NCI-H128 (cell line): ENCODE measurements at regions not wholly inside any gene's neighbourhood (a gene's known extent, or its start where the extent isn't known, plus 50 kb on each side); places are given as distances from the start of the nearest gene placed in this dataset.

Experiments used
- DNase-seq: peaks from one replicate; lab custom pipeline; 2025; ENCODE audit not compliant: unreplicated experiment; lab: John Stamatoyannopoulos, UW

- DNase-seq = no peak
Observed at GRCh38 chr1:88043834-88044233, 640.2 kb upstream of the PKN2 start.

DNA sequence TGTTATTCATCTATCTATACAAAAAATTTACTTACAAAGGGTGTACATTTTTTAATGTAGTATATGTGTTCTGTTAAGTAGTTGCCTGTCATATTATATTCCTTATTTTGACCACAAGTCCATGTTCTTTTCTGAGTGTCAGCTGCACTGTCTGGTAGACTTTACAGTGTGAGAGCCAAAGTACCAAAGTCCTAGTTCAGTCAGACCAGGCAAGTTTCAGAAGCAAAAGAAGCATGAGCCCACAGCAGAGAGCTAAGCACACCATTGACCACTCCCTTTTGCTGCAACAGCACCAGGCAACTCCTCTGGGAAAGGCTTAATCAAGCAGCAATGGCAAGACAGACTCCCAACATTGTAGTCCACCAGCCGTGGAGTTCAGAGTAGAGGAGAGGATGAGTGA, 631.9 kb upstream of the PKN2 start:
- DNase-seq = no peak

- DNase-seq = no peak
Observed at GRCh38 chr1:88053065-88053464, 631.0 kb upstream of the PKN2 start.

- DNase-seq = no peak
Observed at GRCh38 chr1:88056881-88057280, 627.2 kb upstream of the PKN2 start.

- no peak for DNase-seq
Observed at GRCh38 chr1:88058205-88058604, 625.9 kb upstream of the PKN2 start.

DNA sequence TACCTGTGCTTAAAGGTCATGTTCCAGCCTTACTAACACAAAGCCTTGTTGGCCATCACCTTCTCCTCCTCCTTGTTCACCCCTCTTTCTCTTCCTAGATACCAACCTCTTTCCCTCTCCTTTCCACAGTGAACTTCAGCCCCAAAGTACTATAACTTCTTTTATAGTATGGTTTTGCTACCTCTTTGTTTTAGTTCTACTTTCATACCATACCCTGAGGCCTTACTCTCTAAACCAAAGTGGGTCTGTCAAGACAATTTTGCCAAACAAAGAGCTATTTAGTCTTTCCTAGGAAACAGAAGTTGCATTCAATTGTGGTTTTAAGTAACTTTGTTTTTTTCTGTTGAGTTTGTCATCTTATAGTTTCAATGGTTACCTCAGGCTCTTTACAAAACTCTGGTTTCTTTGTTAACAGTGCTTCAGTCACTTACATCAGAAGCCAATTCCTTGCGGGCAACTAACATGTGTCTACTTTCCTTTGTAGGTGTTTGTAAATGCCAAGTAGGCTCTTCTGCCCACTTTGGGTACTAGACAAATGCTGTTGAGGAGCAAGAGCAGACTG, 623.9 kb upstream of the PKN2 start:
- no peak for DNase-seq

DNA sequence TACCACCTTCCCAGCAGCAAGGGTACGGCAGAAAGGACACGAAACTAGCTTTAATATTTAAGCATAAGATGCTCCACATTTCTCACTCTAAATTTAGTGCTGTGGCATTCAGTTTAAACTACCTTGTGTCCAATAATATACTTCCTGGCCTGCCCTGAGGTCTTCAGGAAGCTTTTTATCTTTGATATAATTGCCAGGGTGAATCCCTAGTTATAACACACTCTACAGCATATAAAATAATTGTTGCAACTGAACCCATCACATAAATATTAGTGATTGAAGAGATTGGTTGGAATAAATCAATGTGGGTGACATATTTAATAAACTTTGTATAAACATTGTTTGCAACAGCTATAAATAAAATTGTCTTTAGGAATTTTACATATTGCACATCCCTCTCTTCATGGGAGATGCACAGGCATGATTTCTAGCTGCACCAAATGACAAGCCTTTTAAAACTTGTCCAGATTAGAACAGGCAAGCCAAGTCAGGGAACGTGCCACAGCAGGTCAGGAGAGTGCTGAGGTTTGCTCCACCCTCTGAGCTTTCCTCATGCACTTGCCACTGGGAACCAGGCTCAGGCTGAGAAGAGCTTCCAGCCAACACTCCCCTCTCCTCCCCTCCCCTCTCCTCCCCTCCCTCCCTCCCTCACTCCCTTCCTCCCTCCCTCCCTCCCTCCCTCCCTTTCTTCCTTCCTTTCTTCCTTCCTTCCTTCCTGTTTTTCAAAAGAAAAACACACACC, 623.2 kb upstream of the PKN2 start:
- DNase-seq = no peak

DNA sequence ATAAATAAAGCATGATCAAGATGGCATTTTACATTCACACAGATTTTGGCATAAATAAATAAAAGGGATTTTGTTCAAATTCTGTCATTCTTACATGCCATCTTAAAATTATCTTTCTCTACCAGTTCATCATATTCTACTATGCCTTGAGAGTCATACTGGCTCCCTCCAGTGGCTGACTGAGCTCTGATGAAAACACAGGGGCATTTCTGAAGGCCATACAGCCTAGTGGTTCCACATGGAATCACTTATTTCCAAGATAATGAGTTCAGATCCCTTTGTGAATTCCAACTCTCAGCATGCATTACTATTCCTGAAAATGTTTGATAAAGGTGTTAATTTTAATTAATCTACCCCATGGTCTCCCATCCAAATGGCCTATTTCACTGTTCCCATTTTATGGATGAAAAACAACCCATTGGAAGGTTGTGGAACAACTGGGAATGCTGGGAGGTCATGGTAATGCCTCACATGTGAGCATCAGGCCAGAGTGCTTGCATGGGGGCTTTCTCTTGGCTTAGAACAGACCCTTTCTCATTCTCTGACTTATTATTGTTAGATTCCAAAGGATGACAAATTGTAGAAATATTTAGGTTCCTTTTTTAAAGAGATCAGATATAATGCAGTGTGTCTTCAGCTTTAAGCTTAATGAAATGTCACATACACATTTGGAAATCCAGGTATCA, 622.4 kb upstream of the PKN2 start:
- no peak for DNase-seq

- DNase-seq = no peak
Observed at GRCh38 chr1:88062650-88063153, 621.4 kb upstream of the PKN2 start.

DNA sequence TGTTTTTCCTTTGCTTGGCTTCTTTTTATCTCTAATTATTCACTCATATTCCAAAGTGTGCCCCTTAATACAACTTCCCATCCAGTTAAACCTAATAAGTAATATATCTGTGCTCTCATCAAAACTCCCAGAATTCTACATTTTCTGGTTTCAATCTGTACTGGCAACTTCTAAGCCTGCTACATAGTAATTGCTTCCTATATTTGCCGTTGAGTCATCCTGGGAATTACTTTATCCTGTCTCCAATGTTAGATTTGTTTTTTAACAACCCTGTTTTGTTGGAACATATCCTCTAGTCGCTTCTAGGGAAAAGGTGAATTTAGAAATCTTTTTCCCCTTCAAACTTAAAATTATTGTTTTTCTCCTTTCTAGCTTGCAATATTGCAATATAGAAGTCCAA, 620.5 kb upstream of the PKN2 start:
- no peak for DNase-seq

GRCh38 chr1:88068407-88068960, 615.6 kb upstream of the PKN2 start:
- no peak for DNase-seq

GRCh38 chr1:88070956-88071355, 613.1 kb upstream of the PKN2 start:
- no peak for DNase-seq

DNA sequence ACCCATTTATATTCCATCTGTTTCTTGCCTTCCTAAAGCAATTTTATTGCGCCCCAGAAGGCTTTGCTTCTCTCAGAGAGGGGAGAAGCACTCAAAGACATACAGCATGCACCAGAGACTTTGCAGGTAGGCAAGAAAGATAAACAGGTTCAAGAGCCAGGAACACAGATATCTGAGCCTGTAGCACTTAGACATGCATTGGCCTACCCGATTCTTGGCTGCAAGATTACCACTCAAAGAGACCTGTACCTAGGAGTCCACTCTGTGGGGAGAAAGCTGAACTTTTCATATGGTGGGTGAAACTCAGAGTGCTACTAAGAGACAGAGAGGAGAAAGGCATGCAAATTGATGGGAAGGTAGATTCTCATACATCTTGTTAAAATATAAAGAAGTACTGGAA, 609.4 kb upstream of the PKN2 start:
- DNase-seq = no peak

GRCh38 chr1:88075813-88076212, 608.3 kb upstream of the PKN2 start:
- no peak for DNase-seq

- DNase-seq = no peak
Observed at GRCh38 chr1:88079036-88079435, 605.0 kb upstream of the PKN2 start.

DNA sequence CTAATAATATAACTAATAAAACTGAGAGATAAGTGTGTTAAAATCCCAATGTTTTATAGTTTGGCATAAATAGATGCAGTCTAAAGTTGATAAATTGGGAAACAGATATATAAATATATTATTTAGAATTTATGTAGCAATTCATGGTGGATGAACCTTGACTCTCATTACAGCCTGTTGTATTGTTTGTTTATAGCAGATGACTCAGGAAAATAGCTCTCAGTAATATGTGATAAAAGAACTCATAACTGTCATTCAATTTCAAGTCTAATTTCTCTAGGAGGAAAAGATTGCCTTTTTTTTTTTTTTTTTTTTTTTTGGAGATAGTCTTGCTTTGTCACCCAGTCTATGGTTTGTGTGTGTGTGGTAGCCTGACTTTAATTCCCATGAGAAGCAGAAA, 603.2 kb upstream of the PKN2 start:
- no peak for DNase-seq

DNA sequence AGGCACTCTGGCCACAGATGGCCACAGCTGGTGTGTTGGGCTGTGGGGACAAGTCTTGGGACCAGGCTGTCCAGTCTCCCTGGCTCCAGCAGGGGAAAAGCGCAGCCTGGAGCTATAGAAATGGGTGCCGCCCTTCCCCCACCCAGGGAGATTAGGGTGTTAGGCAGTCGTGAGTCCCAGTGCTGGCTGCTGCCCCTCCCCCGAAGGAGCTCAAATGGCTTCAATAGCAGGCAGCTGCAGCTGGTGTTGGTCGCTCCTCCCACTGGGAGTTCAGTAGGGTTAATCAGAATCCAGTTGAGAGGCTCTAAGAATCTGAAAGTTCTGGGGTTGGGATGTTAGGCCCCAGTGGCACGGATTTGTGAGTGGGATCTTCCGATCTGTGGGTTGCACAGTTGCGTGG, 595.6 kb upstream of the PKN2 start:
- DNase-seq = no peak

GRCh38 chr1:88089961-88090360, 594.1 kb upstream of the PKN2 start:
- DNase-seq = no peak

- DNase-seq = no peak
Observed at GRCh38 chr1:88098881-88099280, 585.2 kb upstream of the PKN2 start.

GRCh38 chr1:88101041-88101440, 583.0 kb upstream of the PKN2 start:
- DNase-seq = no peak

GRCh38 chr1:88104236-88104635, 579.8 kb upstream of the PKN2 start:
- DNase-seq = no peak

GRCh38 chr1:88104886-88105285, 579.2 kb upstream of the PKN2 start:
- DNase-seq = no peak
